ENCODE measurements at regions not wholly inside any gene's neighbourhood (a gene's known extent, or its start where the extent isn't known, plus 50 kb on each side); places are given as distances from the start of the nearest gene placed in this dataset.

GRCh38 chr4:30881985-30882384 is 161.8 kb downstream of the PCDH7 start:
- TF ChIP-seq CREB5 (CRISPR knock-in tag; IDR thresholded peaks at IDR 0.05; ENCODE audit: low read depth) (no peak), ZFP3 (CRISPR knock-in tag; IDR thresholded peaks at IDR 0.05) (no peak), ZFP30 (CRISPR knock-in tag; IDR thresholded peaks at IDR 0.05) (no peak)

All from SK-N-SH treated with all-trans-retinoic acid at 6 μM for 48 hours (cell line).